Suprapubic skin (tissue), 4 donors: ENCODE measurements at regions not wholly inside any gene's neighbourhood (a gene's known extent, or its start where the extent isn't known, plus 50 kb on each side); places are given as distances from the start of the nearest gene placed in this dataset.

Experiments used
- DNase-seq, 2 donors: peaks; one replicate each; pipeline ENCODE4 v3.0.0-alpha.2; 2019; ENCODE audit warnings: low spot score in 2 of 2
- H3K27ac ChIP-seq: fragments of 200-600 bp; sonication (generic); one replicate; pipeline ENCODE4 v1.5.1; 2019
- H3K27me3 ChIP-seq: fragments of 200-600 bp; sonication (generic); one replicate; pipeline ENCODE4 v1.5.1; 2019
- H3K36me3 ChIP-seq: fragments of 200-600 bp; sonication (generic); one replicate; pipeline ENCODE4 v1.5.1; 2019
- H3K4me1 ChIP-seq: fragments of 200-600 bp; sonication (generic); one replicate; pipeline ENCODE4 v1.5.1; 2019
- H3K4me3 ChIP-seq: fragments of 200-600 bp; sonication (generic); one replicate; pipeline ENCODE4 v1.5.1; 2019; ENCODE audit warnings: mild to moderate bottlenecking
- H3K9me3 ChIP-seq: fragments of 200-600 bp; sonication (generic); one replicate; pipeline ENCODE4 v1.5.1; 2019
- EP300 ChIP-seq: sonication (generic); formaldehyde crosslinking; IDR thresholded peaks from one replicate; pipeline ENCODE4 v1.6.1; 2017; ENCODE audit warnings: antibody characterized with exemption
- POLR2A ChIP-seq, 2 donors: fragments of 450-650 bp; IDR thresholded peaks; one replicate each; pipeline ENCODE4 v1.6.1; 2017; ENCODE audit warnings: antibody characterized with exemption in 2 of 2, mild to moderate bottlenecking in 2 of 2, moderate library complexity in 2 of 2
- POLR2AphosphoS5 ChIP-seq, 3 donors: sonication (generic); formaldehyde crosslinking; IDR thresholded peaks; one replicate each; pipeline ENCODE4 v1.6.1; 2017; ENCODE audit warnings: antibody characterized with exemption in 3 of 3
- WGBS: methylation state at CpG from one replicate; pipeline ENCODE4 v1.1.5; 2018; 5-methylcytosine and 5-hydroxymethylcytosine counted together
- TF ChIP-seq, protein P1 (sequence below), 2 donors: fragments of 200-600 bp in 1 of 2; fragments of 450-650 bp in 1 of 2; sonication (generic) in 1 of 2; IDR thresholded peaks; one replicate each; pipeline ENCODE4 v1.5.1; 2016 to 2019; ENCODE audit warnings: antibody characterized with exemption in 2 of 2, mild to moderate bottlenecking in 1 of 2, moderate library complexity in 1 of 2

DNA sequence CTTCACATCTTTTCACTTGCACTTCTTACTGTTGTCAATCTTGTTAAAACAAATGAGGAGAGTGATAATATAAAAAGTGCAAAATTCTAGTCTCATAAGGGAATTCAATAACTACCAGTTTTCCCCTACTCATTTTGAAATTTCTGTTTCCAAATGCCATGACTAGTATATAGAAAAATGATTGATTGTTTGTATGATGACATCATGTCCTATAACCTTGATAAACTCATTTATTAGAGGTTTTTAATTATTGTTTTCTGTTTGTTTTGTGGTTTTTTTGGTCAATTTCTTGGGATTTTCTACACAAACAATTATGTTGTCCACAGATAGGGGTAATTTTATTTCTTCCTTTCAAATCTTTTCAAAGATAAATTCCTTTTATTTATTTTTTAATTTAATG is 559.1 kb downstream of the TLL1 start:
- no peak for DNase-seq

GRCh38 chr4:166432842-166433241 is 559.8 kb downstream of the TLL1 start:
- Histone ChIP-seq H3K4me1 (no peaks in the 10 kb centered on the region), H3K4me3 (no peak overlapping the region), H3K27me3 (no peaks in the 10 kb centered on the region), H3K36me3 (no peaks in the 10 kb centered on the region), H3K27ac (no peak overlapping the region), H3K9me3 (no peaks in the 10 kb centered on the region)
- no peak for DNase-seq
- TF ChIP-seq POLR2A (IDR thresholded peaks at IDR 0.05) (no peak), EP300 (no peak), POLR2AphosphoS5 (IDR thresholded peaks at IDR 0.05) (no peak)
- TF ChIP-seq, protein P1, sequence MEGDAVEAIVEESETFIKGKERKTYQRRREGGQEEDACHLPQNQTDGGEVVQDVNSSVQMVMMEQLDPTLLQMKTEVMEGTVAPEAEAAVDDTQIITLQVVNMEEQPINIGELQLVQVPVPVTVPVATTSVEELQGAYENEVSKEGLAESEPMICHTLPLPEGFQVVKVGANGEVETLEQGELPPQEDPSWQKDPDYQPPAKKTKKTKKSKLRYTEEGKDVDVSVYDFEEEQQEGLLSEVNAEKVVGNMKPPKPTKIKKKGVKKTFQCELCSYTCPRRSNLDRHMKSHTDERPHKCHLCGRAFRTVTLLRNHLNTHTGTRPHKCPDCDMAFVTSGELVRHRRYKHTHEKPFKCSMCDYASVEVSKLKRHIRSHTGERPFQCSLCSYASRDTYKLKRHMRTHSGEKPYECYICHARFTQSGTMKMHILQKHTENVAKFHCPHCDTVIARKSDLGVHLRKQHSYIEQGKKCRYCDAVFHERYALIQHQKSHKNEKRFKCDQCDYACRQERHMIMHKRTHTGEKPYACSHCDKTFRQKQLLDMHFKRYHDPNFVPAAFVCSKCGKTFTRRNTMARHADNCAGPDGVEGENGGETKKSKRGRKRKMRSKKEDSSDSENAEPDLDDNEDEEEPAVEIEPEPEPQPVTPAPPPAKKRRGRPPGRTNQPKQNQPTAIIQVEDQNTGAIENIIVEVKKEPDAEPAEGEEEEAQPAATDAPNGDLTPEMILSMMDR (IDR thresholded peaks at IDR 0.05), result no peak

More for the DNA sequence above, 559.1 kb downstream of the TLL1 start:
- H3K4me1 ChIP-seq, result no peaks in the 10 kb centered on the region
- H3K36me3 ChIP-seq, result no peaks in the 10 kb centered on the region
- H3K27me3 ChIP-seq, result no peaks in the 10 kb centered on the region
- H3K27ac ChIP-seq, result no peak overlapping the region
- no peaks in the 10 kb centered on the region for H3K9me3 ChIP-seq
- no peak for TF ChIP-seq EP300
- TF ChIP-seq, protein P1 (IDR thresholded peaks at IDR 0.05), result no peak
- TF ChIP-seq POLR2A (IDR thresholded peaks at IDR 0.05), result no peak
- TF ChIP-seq POLR2AphosphoS5 (IDR thresholded peaks at IDR 0.05), result no peak
- no peak overlapping the region for H3K4me3 ChIP-seq

DNA sequence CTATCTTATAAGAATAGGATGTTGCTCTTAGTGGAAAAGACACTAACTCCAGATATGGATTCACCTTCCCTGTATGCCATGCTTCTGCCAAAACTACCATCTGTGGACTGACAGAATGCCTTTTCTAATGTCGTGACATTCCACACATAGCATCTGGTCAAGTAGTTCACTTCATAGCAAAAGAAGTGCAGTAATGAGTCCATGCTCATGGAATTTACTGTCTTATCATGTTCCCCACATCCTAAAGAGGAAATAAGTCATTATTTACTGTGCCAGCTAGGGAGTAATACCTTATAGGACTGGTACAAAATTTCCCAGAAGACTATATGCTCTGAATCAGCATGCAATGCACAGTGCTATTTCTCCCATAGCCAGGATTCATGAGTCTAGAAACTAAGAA is 562.4 kb downstream of the TLL1 start:
- Histone ChIP-seq H3K4me1 (no peaks in the 10 kb centered on the region), H3K27ac (no peak overlapping the region), H3K4me3 (no peak overlapping the region), H3K36me3 (no peaks in the 10 kb centered on the region), H3K27me3 (no peaks in the 10 kb centered on the region), H3K9me3 (no peaks in the 10 kb centered on the region)
- 50% methylated on average over 1 of the region's 1 CpG for WGBS
- TF ChIP-seq, protein P1 (IDR thresholded peaks at IDR 0.05), result no peak
- TF ChIP-seq POLR2AphosphoS5 (IDR thresholded peaks at IDR 0.05) (no peak), EP300 (no peak), POLR2A (IDR thresholded peaks at IDR 0.05) (no peak)
- no peak for DNase-seq

GRCh38 chr4:166458756-166459155 is 585.7 kb downstream of the TLL1 start:
- H3K4me3 ChIP-seq, result no peak overlapping the region
- 100% methylated on average over 1 of the region's 1 CpG for WGBS
- H3K27me3 ChIP-seq, result no peaks in the 10 kb centered on the region
- H3K27ac ChIP-seq, result no peak overlapping the region
- no peaks in the 10 kb centered on the region for H3K9me3 ChIP-seq
- no peaks in the 10 kb centered on the region for H3K4me1 ChIP-seq
- DNase-seq, result no peak
- TF ChIP-seq POLR2A (IDR thresholded peaks at IDR 0.05) (no peak), POLR2AphosphoS5 (IDR thresholded peaks at IDR 0.05) (no peak), EP300 (no peak)
- TF ChIP-seq, protein P1 (IDR thresholded peaks at IDR 0.05), result no peak
- no peaks in the 10 kb centered on the region for H3K36me3 ChIP-seq

DNA sequence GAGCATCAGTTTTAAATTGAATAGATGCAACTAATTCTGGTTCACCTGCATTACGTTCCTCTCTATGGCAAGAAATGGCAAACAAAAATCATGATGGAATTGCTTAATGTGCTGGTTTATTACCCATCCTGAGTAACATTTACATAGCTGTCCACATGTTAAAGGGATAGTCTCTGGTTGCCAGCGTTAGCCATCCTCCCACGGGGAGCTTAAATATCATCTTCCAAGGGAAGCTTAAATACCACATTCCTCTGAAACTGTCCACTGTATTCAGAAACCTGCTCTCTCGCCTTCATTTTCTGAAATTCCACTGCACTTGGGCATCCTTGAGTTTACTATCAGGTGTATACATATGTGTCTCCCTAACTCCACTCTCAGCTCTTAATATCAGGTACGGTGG is 586.6 kb downstream of the TLL1 start:
- no peak overlapping the region for H3K27ac ChIP-seq
- H3K4me3 ChIP-seq, result no peak overlapping the region
- H3K4me1 ChIP-seq, result no peaks in the 10 kb centered on the region
- WGBS, result 60% methylated on average over 5 of the region's 5 CpGs
- no peaks in the 10 kb centered on the region for H3K36me3 ChIP-seq
- no peak for DNase-seq
- H3K9me3 ChIP-seq, result no peaks in the 10 kb centered on the region
- no peaks in the 10 kb centered on the region for H3K27me3 ChIP-seq
- TF ChIP-seq POLR2A (IDR thresholded peaks at IDR 0.05) (no peak), EP300 (no peak), POLR2AphosphoS5 (IDR thresholded peaks at IDR 0.05) (no peak)
- TF ChIP-seq, protein P1 (IDR thresholded peaks at IDR 0.05), result no peak
